ENCODE measurements at regions not wholly inside any gene's neighbourhood (a gene's known extent, or its start where the extent isn't known, plus 50 kb on each side); places are given as distances from the start of the nearest gene placed in this dataset.

GRCh38 chr4:79823148-79823763 lies 249.8 kb downstream of the ANTXR2 start:
- H2BK120ac ChIP-seq (ENCODE audit: low read depth, low read length): peak overlapping the region; percentile 83; the same call in 1 of the 2 replicates
- no peaks in the 10 kb centered on the region; the same call in 1 of the 2 replicates for H3K4me1 ChIP-seq (ENCODE audit: control insufficient read depth, insufficient read depth, low read length)
- peak; percentile 58 for DNase-seq
- no peak overlapping the region for H2AFZ ChIP-seq (replicated peaks; ENCODE audit: low read length, poor library complexity)
- intact Hi-C loops (cut with micrococcal nuclease): no loop called here
- peak overlapping the region; percentile 27; the same call in 1 of the 2 replicates for H2AK5ac ChIP-seq (ENCODE audit: low read depth, low read length)
- H3K14ac ChIP-seq (replicated peaks; ENCODE audit: low read depth, low read length): no peak overlapping the region
- no peak overlapping the region for H3K27ac ChIP-seq (ENCODE audit: insufficient read depth, low read length)
- H3K4me3 ChIP-seq (ENCODE audit: insufficient read depth, low read depth, low read length): no peak overlapping the region
- no peak overlapping the region; the same call in 1 of the 2 replicates for H4K91ac ChIP-seq (ENCODE audit: insufficient read depth, low read depth, low read length)
- H2BK5ac ChIP-seq (ENCODE audit: low read depth, low read length, poor library complexity, severe bottlenecking): peak overlapping the region; percentile 75
- H4K8ac ChIP-seq (ENCODE audit: low read depth in 2 of 2, low read length in 2 of 2): no peak overlapping the region
- ATAC-seq (ENCODE audit: low read depth): peak; percentile 68
- 0 out of 2 replicates have a peak, but pooled peaks cover 2% of the 10 kb centered on the region for H3K9me3 ChIP-seq (ENCODE audit: control insufficient read depth, insufficient read depth, low read length)
- no CpG with 5 or more reads among the region's 2 CpGs for WGBS, 2 experiments (ENCODE audit: extremely low coverage in 2 of 2, insufficient read length in 1 of 2)
- H3K9ac ChIP-seq (ENCODE audit: low read depth, low read length): no peak overlapping the region
- POLR2A ChIA-PET (ENCODE audit: unreplicated experiment): no interaction called here
- no peak overlapping the region for H3K23ac ChIP-seq (ENCODE audit: low read depth, low read length)
- H3K9me1 ChIP-seq (ENCODE audit: insufficient read depth, low read length): peaks cover 6% of the 10 kb centered on the region
- H3K4ac ChIP-seq (ENCODE audit: low read depth, low read length): peak overlapping the region; percentile 48; the same call in 1 of the 2 replicates
- peak overlapping the region; percentile 68 for H2BK20ac ChIP-seq (ENCODE audit: low read depth, low read length)
- no peaks in the 10 kb centered on the region for H3K79me1 ChIP-seq (ENCODE audit: low read depth in 1 of 2, low read length in 2 of 2)
- CTCF ChIA-PET: interaction anchor here (0.9 kb wide), 1 partner anchor 141 kb away, joined by 4 read pairs; no protein-coding TSS in a partner anchor
- dilution Hi-C loops (cut with HindIII; ENCODE audit: low sequenced_read_pairs, unreplicated experiment): no loop called here
- H3K18ac ChIP-seq (ENCODE audit: low read depth, low read length): peak overlapping the region; percentile 27; the same call in 1 of the 2 replicates
- no peak for TF ChIP-seq MXI1 (IDR thresholded peaks at IDR 0.05; ENCODE audit: borderline replicate concordance, low read depth, low read length)
- TF ChIP-seq RAD21 (IDR thresholded peaks at IDR 0.05; ENCODE audit: low read length): no peak
- no peak overlapping the region for H2BK15ac ChIP-seq (ENCODE audit: low read depth, low read length)
- H4K5ac ChIP-seq (ENCODE audit: low read depth, low read length): no peak overlapping the region
- no peaks in the 10 kb centered on the region; the same call in 1 of the 2 replicates for H4K20me1 ChIP-seq (ENCODE audit: insufficient read depth, low read length)
- no peak overlapping the region for H2AK9ac ChIP-seq (replicated peaks; ENCODE audit: low read depth, low read length, poor library complexity)
- no peaks in the 10 kb centered on the region for H3K36me3 ChIP-seq (ENCODE audit: control insufficient read depth, insufficient read depth, low read length)
- H3K56ac ChIP-seq (ENCODE audit: extremely low read depth, insufficient read depth, low read length): peak overlapping the region; percentile 70
- BruUV-seq (replicated peaks): no TSS peak
- peak overlapping the region; percentile 75; the same call in 1 of the 2 replicates for H3K4me2 ChIP-seq (ENCODE audit: low read depth, low read length)
- in situ Hi-C loops (cut with MboI; ENCODE audit: low sequenced_read_pairs): no loop called here
- no peaks in the 10 kb centered on the region for H3K27me3 ChIP-seq (ENCODE audit: control insufficient read depth, insufficient read depth, low read length)

All from IMR-90 (cell line).